Spleen (tissue), 11 donors: ENCODE measurements at regions not wholly inside any gene's neighbourhood (a gene's known extent, or its start where the extent isn't known, plus 50 kb on each side); places are given as distances from the start of the nearest gene placed in this dataset.

Experiments
- DNase-seq: peaks from one replicate; pipeline ENCODE4 v3.0.0-alpha.2; 2020
- H3K27ac ChIP-seq, 8 donors: fragments of 200-600 bp; sonication (generic) in 7 of 8; 1 replicate in 4 of 8; 2 replicates in 4 of 8; pipeline versions ENCODE4 v1.5.0 to v1.8.0; 2016 to 2021; ENCODE audit warnings: inconsistent platforms in 4 of 8, mild to moderate bottlenecking in 4 of 8, moderate library complexity in 1 of 8
- H3K27me3 ChIP-seq, 7 donors: fragments of 200-600 bp; sonication (generic) in 6 of 7; replicated peaks in 1 of 7; 1 replicate in 4 of 7; 2 replicates in 3 of 7; pipeline versions ENCODE4 v1.5.0 to v1.8.0; 2016 to 2021; ENCODE audit warnings: inconsistent platforms in 3 of 7, mild to moderate bottlenecking in 1 of 7
- H3K36me3 ChIP-seq, 6 donors: fragments of 200-600 bp; sonication (generic) in 5 of 6; 1 replicate in 4 of 6; 2 replicates in 2 of 6; pipeline versions ENCODE4 v1.5.0 to v1.8.0; 2016 to 2021; ENCODE audit warnings: inconsistent platforms in 2 of 6
- H3K4me1 ChIP-seq, 6 donors: fragments of 200-600 bp; sonication (generic) in 5 of 6; 1 replicate in 3 of 6; 2 replicates in 3 of 6; pipeline versions ENCODE4 v1.5.0 to v1.8.0; 2016 to 2021; ENCODE audit warnings: inconsistent platforms in 3 of 6
- H3K4me3 ChIP-seq, 8 donors: fragments of 200-600 bp; sonication (generic) in 7 of 8; 1 replicate in 4 of 8; 2 replicates in 4 of 8; pipeline versions ENCODE4 v1.5.0 to v1.8.0; 2016 to 2021; ENCODE audit warnings: inconsistent platforms in 4 of 8, mild to moderate bottlenecking in 4 of 8, moderate library complexity in 2 of 8
- H3K9me3 ChIP-seq, 8 donors: fragments of 200-600 bp; sonication (generic) in 7 of 8; 1 replicate in 4 of 8; 2 replicates in 4 of 8; pipeline versions ENCODE4 v1.5.0 to v1.8.0; 2016 to 2021; ENCODE audit warnings: inconsistent platforms in 4 of 8
- CTCF ChIP-seq, 11 experiments: fragments of 200-600 bp in 7 of 11; fragments of 450-650 bp in 4 of 11; sonication (generic) in 4 of 11; IDR thresholded peaks in 8 of 11; conservative IDR thresholded peaks in 3 of 11; 1 replicate in 7 of 11; 2 replicates in 4 of 11; pipeline versions ENCODE4 v1.4.0 to v1.8.0; 2016 to 2021; ENCODE audit warnings: antibody characterized with exemption in 11 of 11, inconsistent platforms in 4 of 11, mild to moderate bottlenecking in 1 of 11
- POLR2A ChIP-seq, 3 donors: fragments of 450-650 bp; IDR thresholded peaks; one replicate each; pipeline ENCODE4 v1.5.1; 2017; ENCODE audit warnings: antibody characterized with exemption in 3 of 3, mild to moderate bottlenecking in 1 of 3
- POLR2AphosphoS5 ChIP-seq, 3 donors: sonication (generic); formaldehyde crosslinking; IDR thresholded peaks; one replicate each; pipeline ENCODE4 v1.5.1; 2017; ENCODE audit warnings: antibody characterized with exemption in 3 of 3
- WGBS, 5 donors: extraction: QIAGEN DNeasy Blood & Tissue Kit in 3 of 5; methylation state at CpG; one replicate each; pipeline versions ENCODE4 v1.1.5 to v1.1.7; 2013 to 2018; 5-methylcytosine and 5-hydroxymethylcytosine counted together
- intact Hi-C: fragments of 100-400 bp; cut with DNase I; formaldehyde crosslinking; loops from one replicate; pipeline ENCODE4 v1.15.0; 2023; ENCODE audit warnings: low total_unique reads
- donor health status: healthy with polysubstance abuse.
- donor health status: DM: no; HTN: no; CAD: no; lungs with moderate emphysema.
- donor health status: DM: no; HTN: no; CAD: no.
- donor health status: Bipolar disorder and iron deficiency.
- donor health status: healthy.
- donor health status: DM: no; HTN: no; CAD: no.
- donor health status: DM: yes; HTN: yes; CAD: no.

DNA sequence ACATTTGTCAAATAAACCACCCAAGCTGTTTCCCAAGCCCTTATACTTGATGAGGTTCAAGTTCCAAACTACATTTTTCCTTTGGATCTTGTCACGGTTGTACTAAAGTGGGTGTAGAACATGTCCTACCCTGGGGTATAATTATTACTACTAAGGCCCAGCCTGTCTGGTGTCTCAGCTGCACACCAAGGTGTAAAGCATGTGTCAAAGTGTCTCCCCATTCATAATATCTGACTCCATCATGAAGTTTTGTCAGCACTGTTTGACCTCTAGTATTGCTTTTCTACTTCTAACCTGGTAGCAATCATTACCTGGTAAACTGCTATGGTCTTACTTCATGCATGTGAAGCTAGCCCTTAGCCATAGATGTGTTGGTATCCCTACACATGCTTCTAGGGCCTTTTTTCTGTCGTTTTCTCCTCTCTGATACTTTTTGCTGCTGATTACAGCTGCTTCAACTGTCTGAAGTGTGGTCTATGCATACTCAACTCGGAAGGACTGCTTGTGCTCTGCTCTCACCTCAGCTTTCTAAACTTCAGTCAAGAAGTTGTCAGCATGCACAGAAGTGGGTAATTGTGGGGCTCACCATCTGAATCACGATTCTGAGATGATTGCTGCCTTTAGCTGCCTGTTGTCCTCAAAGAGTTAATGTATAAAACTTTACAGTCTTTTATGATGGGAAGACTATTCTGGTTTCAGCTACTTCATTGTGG lies 445.7 kb upstream of the TRIB2 start:
- intact Hi-C loops, result no loop called here
- peak overlapping the region in 2 of 8 donors; percentile 6 to 26 for H3K4me3 ChIP-seq
- TF ChIP-seq POLR2AphosphoS5 (IDR thresholded peaks at IDR 0.05) (no peak), CTCF (IDR thresholded peaks at IDR 0.05 in 8 of 11, conservative IDR thresholded peaks at IDR 0.05 in 3 of 11) (no peak), POLR2A (IDR thresholded peaks at IDR 0.05) (no peak)
- H3K27me3 ChIP-seq, result no peaks in the 10 kb centered on the region
- DNase-seq, result no peak
- 49 to 68% (median 56%) methylated on average over 4 of the region's 4 CpGs for WGBS, 5 donors
- no peaks in the 10 kb centered on the region for H3K9me3 ChIP-seq
- peaks cover 0 to 22% (median 10%) of the 10 kb centered on the region in 6 donors for H3K4me1 ChIP-seq
- H3K36me3 ChIP-seq, result no peaks in the 10 kb centered on the region
- H3K27ac ChIP-seq, result peak overlapping the region in 2 of 8 donors; percentile 10 to 26

DNA sequence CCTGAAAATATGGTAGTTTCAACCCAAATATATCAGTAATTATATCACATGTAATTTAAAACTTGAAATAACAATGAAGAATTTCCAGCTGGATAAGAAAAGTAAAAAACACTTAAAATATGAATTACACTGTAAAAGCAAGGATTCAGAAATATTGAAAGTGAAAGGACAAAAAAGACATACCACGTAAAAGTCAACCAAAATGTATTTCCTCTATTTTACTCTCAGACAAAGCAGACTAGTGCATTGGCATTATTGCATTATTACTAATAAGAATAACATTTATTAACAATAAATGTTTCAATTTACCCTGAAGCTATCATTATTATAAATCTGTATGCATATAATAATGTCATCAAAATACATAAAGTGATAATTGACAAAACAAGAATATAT lies 445.1 kb upstream of the TRIB2 start:
- Histone ChIP-seq H3K27ac (peak overlapping the region in 2 of 8 donors; percentile 10 to 26), H3K4me3 (peak overlapping the region in 2 of 8 donors; percentile 6 to 26), H3K4me1 (peaks cover 0 to 22% (median 10%) of the 10 kb centered on the region in 6 donors), H3K27me3 (no peaks in the 10 kb centered on the region), H3K9me3 (no peaks in the 10 kb centered on the region), H3K36me3 (no peaks in the 10 kb centered on the region)
- intact Hi-C loops, result no loop called here
- DNase-seq, result no peak
- TF ChIP-seq POLR2A (IDR thresholded peaks at IDR 0.05) (no peak), CTCF (IDR thresholded peaks at IDR 0.05 in 8 of 11, conservative IDR thresholded peaks at IDR 0.05 in 3 of 11) (no peak)
- WGBS, 5 donors, result 8 to 12% (median 10%) methylated on average over 1 of the region's 1 CpG

DNA sequence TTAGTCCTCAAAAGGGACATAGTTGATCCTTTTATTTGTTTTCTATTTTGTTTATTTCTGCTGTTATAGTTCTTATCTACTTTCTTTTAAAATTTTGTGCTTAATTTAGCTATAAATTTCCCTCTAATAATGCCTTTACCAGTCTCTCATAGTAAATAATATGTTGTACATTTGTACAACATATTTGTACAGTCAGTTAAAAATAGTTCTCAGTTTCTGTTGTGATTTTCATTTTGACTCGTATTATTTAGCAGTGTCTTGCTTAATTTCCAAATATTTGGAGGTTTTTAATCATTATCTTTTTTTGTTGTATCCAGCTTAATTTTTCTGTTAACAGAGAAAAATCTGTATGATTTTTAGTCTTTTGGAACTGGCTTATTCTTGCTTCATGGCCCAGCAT lies 443.6 kb upstream of the TRIB2 start:
- whole genome bisulfite sequencing, 5 donors, result 0 to 44% (median 42%) methylated on average over 1 of the region's 1 CpG
- no peak overlapping the region for H3K4me3 ChIP-seq
- no peak for DNase-seq
- H3K27ac ChIP-seq, result no peak overlapping the region
- peaks cover 0 to 30% (median 10%) of the 10 kb centered on the region in 6 donors for H3K4me1 ChIP-seq
- TF ChIP-seq POLR2AphosphoS5 (IDR thresholded peaks at IDR 0.05), result no peak
- H3K9me3 ChIP-seq, result no peaks in the 10 kb centered on the region
- no peaks in the 10 kb centered on the region for H3K36me3 ChIP-seq
- intact Hi-C loops, result no loop called here
- H3K27me3 ChIP-seq, result no peaks in the 10 kb centered on the region

GRCh38 chr2:12274591-12274990 lies 442.1 kb upstream of the TRIB2 start:
- intact Hi-C loops, result no loop called here

More at GRCh38 chr2:12274591-12274990, 442.1 kb upstream of the TRIB2 start:
- no peak for DNase-seq
- no peak overlapping the region for H3K4me3 ChIP-seq
- H3K36me3 ChIP-seq, result no peaks in the 10 kb centered on the region
- peaks cover 0 to 30% (median 10%) of the 10 kb centered on the region in 6 donors for H3K4me1 ChIP-seq
- H3K9me3 ChIP-seq, result no peaks in the 10 kb centered on the region
- WGBS, 5 donors, result 91 to 100% (median 96%) methylated on average over 1 of the region's 1 CpG
- TF ChIP-seq POLR2A (IDR thresholded peaks at IDR 0.05), result no peak
- TF ChIP-seq POLR2AphosphoS5 (IDR thresholded peaks at IDR 0.05), result no peak
- TF ChIP-seq CTCF (IDR thresholded peaks at IDR 0.05 in 8 of 11, conservative IDR thresholded peaks at IDR 0.05 in 3 of 11), result no peak
- no peak overlapping the region for H3K27ac ChIP-seq
- H3K27me3 ChIP-seq, result no peaks in the 10 kb centered on the region
